GM21529 (cell line): ENCODE measurements at regions not wholly inside any gene's neighbourhood (a gene's known extent, or its start where the extent isn't known, plus 50 kb on each side); places are given as distances from the start of the nearest gene placed in this dataset.
"Not testable (repeated sequence)": the region's sequence is repeated elsewhere in the genome, so short reads cannot be mapped to it uniquely, and the experiment has no call there.

Experiments
- ATAC-seq: cut with Tn5 transposase; IDR thresholded peaks from one replicate; pipeline ENCODE4 v1.9.1; 2021; ENCODE audit not compliant: unreplicated experiment

- ATAC-seq, result no peak
Measured at GRCh38 chr20:19024296-19025035, 188.0 kb upstream of the SLC24A3 start.

- peak; percentile 16 for ATAC-seq
Measured at GRCh38 chr20:19025430-19026120, 186.9 kb upstream of the SLC24A3 start.

GRCh38 chr20:19026121-19026878 lies 186.1 kb upstream of the SLC24A3 start:
- peak; percentile 86 for ATAC-seq

GRCh38 chr20:19026901-19027644 lies 185.4 kb upstream of the SLC24A3 start:
- no peak for ATAC-seq

GRCh38 chr20:19027971-19028370 lies 184.5 kb upstream of the SLC24A3 start:
- ATAC-seq, result no peak

- ATAC-seq, result no peak
Measured at GRCh38 chr20:19041787-19042186, 170.7 kb upstream of the SLC24A3 start.

- ATAC-seq, result no peak
Measured at GRCh38 chr20:19045371-19045770, 167.1 kb upstream of the SLC24A3 start.

GRCh38 chr20:19047040-19047950 lies 165.1 kb upstream of the SLC24A3 start:
- no peak for ATAC-seq

GRCh38 chr20:19047951-19048296 lies 164.5 kb upstream of the SLC24A3 start:
- ATAC-seq, result no peak

GRCh38 chr20:19048995-19049501 lies 163.4 kb upstream of the SLC24A3 start:
- no peak for ATAC-seq

GRCh38 chr20:19049514-19049913 lies 162.9 kb upstream of the SLC24A3 start:
- ATAC-seq, result no peak

GRCh38 chr20:19056909-19057308 lies 155.5 kb upstream of the SLC24A3 start:
- no peak for ATAC-seq

GRCh38 chr20:19064788-19065187 lies 147.7 kb upstream of the SLC24A3 start:
- ATAC-seq, result not testable (repeated sequence)

GRCh38 chr20:19067986-19068385 lies 144.5 kb upstream of the SLC24A3 start:
- ATAC-seq, result no peak

GRCh38 chr20:19070026-19070425 lies 142.4 kb upstream of the SLC24A3 start:
- ATAC-seq, result no peak

GRCh38 chr20:19070681-19071445 lies 141.6 kb upstream of the SLC24A3 start:
- ATAC-seq, result peak; percentile 37

- peak; percentile 41 for ATAC-seq
Measured at GRCh38 chr20:19071446-19071725, 141.1 kb upstream of the SLC24A3 start.

GRCh38 chr20:19071902-19072498 lies 140.4 kb upstream of the SLC24A3 start:
- ATAC-seq, result no peak

GRCh38 chr20:19072988-19073387 lies 139.5 kb upstream of the SLC24A3 start:
- no peak for ATAC-seq
